Skeletal muscle cell (primary cell): ENCODE measurements at regions not wholly inside any gene's neighbourhood (a gene's known extent, or its start where the extent isn't known, plus 50 kb on each side); places are given as distances from the start of the nearest gene placed in this dataset.

Experiments
- DNase-seq: peaks from one replicate; pipeline ENCODE4 v3.0.0-alpha.2; 2010; ENCODE audit warnings: low read depth
- H3K4me3 ChIP-seq: 2 replicates; pipeline ENCODE4 v1.5.1; 2011; ENCODE audit warnings: low read depth, mild to moderate bottlenecking, control low read depth, low read length, moderate library complexity

DNA sequence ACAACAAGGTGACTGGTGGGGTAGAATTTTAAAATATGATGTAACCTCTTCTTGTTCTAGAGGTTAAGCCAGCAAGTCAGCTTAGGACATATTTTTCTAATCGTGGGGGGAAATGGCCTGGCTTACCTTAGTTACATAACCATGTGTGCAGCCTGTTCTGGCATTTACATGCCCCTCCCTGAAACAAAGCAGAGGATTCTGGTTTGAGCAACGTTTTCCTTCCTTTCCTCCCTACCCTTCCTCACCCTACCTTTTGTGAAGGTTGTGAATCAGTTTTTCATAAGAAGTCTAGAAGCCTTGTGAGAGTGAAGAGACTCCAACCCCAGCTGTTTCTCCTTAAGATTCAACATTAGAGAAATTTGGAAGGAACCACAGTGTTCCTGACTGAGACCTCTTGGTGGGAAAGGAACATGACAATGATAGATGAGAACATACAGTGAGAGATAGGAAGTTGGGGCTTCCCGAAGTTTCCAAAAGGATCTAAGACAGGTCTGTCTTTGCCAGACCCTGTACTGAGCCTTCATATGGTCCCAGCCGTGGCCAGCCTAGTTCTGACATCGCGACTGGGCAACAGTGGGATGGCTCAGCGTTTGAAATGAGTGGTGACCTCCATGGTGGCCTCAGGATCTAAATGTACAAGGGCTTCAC, 365.2 kb downstream of the SPATA31D1 start:
- DNase-seq, result no peak
- no peak overlapping the region for H3K4me3 ChIP-seq

DNA sequence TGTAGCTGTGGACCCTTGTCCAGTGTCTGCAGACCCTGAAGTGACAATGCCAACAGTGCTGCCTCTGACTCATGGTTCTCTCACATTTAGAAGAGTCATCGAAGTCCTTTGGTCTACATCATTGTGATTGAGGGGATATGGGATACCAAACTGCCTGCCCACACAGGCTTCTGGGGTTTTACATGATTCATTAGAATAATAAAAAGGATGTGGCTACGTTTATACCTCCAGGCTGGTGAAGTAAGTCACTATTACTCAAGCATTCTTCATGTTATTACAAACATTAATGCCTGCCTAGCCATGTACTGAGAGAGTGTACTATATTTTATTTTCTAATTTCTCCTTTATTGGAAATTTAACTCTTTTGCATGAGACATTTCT, 365.7 kb downstream of the SPATA31D1 start:
- peak; percentile 84 for DNase-seq
- no peak overlapping the region for H3K4me3 ChIP-seq

- H3K4me3 ChIP-seq, result no peak overlapping the region
- DNase-seq, result no peak
Measured at GRCh38 chr9:82356131-82356530, 367.6 kb downstream of the SPATA31D1 start.

DNA sequence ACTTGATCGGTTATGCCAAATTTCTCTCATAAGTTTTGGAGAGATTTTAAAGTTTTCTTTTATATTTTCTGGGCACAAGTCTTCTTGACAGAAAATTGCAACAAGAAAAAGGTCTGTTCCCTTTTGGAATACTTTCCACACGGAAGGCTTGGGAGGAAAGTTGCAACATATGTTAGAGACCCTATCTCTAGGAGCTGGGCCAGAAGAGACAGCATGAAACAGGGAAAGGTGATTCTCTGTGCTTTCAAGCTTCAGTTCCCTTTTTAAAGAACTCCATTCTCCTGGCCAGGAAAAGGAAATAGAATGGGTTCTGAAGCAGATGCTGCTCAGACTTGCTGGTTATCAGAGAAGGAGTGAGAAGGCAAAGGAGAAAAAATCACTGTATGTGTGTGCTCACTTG, 368.3 kb downstream of the SPATA31D1 start:
- no peak for DNase-seq
- H3K4me3 ChIP-seq, result no peak overlapping the region

GRCh38 chr9:82363198-82363597, 374.6 kb downstream of the SPATA31D1 start:
- H3K4me3 ChIP-seq, result no peak overlapping the region
- no peak for DNase-seq

GRCh38 chr9:82363682-82364081, 375.1 kb downstream of the SPATA31D1 start:
- H3K4me3 ChIP-seq, result no peak overlapping the region
- no peak for DNase-seq

DNA sequence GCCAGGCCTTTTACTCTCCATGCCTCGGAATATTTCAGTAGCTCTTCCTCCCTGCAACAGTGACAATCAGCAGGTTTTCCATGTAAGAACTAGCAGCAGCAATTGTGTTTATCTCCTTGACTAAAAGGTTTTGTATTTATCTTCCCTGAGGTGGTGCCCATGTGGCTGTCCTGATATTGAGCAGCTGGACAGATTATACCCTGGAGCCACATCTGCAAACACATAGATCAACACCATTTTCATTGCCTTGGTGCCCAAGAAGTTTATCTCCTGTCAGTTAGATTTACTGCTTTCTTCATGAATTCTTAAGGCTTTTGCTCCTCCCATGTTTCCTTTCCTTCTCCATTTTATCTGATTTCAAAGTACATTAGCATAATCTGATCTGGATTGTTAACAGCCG, 378.4 kb downstream of the SPATA31D1 start:
- DNase-seq, result no peak
- no peak overlapping the region for H3K4me3 ChIP-seq

- DNase-seq, result no peak
- H3K4me3 ChIP-seq, result no peak overlapping the region
Measured at GRCh38 chr9:82367929-82368328, 379.4 kb downstream of the SPATA31D1 start.

GRCh38 chr9:82369251-82369945, 380.8 kb downstream of the SPATA31D1 start:
- no peak for DNase-seq
- no peak overlapping the region for H3K4me3 ChIP-seq

- no peak overlapping the region for H3K4me3 ChIP-seq
- DNase-seq, result no peak
Measured at GRCh38 chr9:82375041-82375440, 386.5 kb downstream of the SPATA31D1 start.

DNA sequence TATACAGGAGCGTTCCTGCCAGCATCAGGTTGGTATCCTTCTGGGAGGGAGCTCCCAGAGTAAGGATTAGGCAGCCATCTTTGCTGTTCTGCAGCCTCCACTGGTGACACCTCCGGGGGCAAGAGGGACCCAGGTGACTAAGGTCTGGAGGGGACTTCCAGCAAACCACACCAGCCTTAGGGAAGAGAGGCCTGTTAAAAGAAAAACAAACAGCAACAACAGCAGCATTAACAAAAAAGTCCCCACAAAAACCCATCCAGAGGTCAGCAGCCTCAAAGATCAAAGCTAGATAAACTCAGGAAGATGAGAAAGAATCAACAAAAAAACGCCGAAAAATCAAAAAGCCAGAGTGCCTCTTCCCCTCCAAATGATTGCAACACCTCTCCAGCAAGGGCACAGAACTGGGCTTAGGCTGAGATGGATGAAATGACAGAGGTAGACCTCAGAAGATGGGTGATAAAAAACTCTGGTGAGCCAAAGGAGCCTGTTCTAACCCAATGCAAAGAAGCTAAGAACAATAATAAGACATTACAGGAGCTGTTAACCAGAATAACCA, 388.2 kb downstream of the SPATA31D1 start:
- no peak for DNase-seq
- no peak overlapping the region for H3K4me3 ChIP-seq

DNA sequence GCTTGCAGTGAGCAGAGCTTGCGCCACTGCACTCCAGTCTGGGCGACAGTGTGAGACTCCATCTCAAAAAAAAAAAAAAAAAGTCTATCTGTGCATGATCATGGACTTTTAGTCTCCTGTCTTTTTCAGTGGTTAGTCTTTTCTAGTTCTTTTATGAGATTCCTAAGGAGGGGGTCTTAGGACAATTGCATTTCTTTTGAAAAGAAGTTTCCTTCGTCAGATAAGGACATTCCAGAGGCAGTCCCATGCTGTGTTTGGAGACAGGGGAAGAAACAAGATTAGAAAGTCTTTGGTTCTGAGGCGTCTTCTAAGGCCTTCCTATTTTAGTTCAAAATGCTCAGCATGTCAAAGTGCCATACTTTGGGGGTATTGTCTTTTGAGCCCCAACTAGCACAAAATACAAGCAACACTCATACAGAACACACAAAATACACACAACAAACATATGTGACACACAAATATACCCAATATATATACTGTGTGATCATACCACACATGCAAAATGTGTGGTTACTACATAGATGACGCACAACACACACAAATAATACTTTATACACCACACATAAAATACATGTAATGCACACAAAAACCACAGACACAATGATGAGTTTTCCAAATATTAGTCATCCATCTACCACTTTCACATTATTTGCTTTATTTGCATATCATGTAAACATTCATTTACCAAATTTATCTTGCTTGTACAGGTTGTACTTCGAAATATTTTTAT, 394.5 kb downstream of the SPATA31D1 start:
- H3K4me3 ChIP-seq, result no peak overlapping the region
- no peak for DNase-seq

- no peak for DNase-seq
- H3K4me3 ChIP-seq, result no peak overlapping the region
Measured at GRCh38 chr9:82385633-82386032, 397.1 kb downstream of the SPATA31D1 start.

GRCh38 chr9:82397534-82397933, 409.0 kb downstream of the SPATA31D1 start:
- no peak for DNase-seq
- H3K4me3 ChIP-seq, result no peak overlapping the region

DNA sequence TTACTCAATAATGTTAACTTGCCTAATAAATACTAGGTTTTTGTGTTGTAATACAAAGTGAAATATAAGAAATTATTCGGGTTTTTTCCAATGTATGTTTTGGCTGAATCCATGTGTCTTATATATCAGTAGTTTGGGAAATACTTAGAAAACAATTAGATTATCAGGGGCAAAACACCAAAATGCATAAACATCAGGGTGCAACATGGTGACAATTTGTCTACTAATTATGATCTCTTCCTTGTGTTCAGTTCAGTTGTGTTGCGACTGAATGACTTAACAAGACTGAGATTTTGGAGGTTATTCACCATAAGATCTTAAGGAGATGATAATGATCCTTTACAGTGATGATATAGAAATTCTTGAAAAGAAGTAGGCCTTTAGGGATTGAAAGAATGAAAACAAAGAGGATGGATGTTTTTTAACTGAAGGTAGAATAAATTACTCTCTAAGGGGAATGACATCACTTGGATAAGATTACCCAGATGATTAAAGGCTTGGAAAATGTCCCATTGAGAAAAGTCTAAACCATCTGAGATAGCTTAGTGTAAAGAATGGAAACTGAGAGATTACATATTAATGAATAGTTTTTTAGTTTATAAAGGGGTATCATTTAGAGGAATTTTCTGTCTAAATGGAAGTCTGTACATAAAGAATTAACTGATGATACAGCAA, 415.8 kb downstream of the SPATA31D1 start:
- DNase-seq, result no peak
- H3K4me3 ChIP-seq, result no peak overlapping the region

DNA sequence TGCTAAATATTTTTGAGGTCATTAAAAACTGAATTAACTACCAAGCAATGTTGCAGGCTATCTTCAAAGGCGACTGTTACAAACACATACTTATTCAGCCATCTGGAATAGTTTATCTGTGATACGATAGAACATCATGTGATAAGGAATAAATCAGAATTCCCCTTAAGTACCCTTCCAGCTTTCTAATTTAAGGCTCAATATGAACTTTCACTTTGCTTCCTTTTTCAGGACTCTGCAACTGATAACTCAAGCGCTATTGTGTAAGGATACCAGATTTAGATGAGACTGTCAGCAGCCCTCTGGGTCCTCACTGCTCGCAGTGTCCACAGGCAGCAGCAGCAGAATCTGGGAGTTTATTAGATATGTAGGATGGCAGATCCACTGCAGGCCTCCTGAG, 416.3 kb downstream of the SPATA31D1 start:
- H3K4me3 ChIP-seq, result no peak overlapping the region
- no peak for DNase-seq

GRCh38 chr9:82406456-82407085, 418.0 kb downstream of the SPATA31D1 start:
- H3K4me3 ChIP-seq, result no peak overlapping the region
- DNase-seq, result no peak

DNA sequence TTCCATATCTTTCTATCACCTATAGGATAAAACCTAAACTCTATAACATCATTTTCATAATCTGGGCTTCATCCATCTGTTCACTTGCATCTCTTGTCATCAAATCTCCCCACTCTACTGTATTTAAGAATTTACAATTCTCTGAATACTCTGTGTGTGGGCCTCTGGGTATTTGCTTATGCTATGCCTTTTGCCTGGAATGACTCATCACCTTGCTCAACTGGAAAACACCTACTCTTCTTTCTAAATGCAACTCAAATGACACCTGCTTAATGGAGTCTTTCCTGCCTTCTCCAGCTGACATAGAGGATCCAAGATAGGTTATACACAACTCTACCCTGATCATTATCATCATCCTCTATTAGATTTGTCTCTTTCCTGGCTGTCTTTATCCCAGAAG, 421.7 kb downstream of the SPATA31D1 start:
- no peak for DNase-seq
- H3K4me3 ChIP-seq, result no peak overlapping the region

GRCh38 chr9:82410866-82411265, 422.3 kb downstream of the SPATA31D1 start:
- DNase-seq, result no peak
- no peak overlapping the region for H3K4me3 ChIP-seq
